ENCODE measurements at regions not wholly inside any gene's neighbourhood (a gene's known extent, or its start where the extent isn't known, plus 50 kb on each side); places are given as distances from the start of the nearest gene placed in this dataset.

- WGBS, 2 experiments (ENCODE audit: insufficient coverage in 1 of 2, insufficient read length in 1 of 2), result 97 to 100% methylated on average over 1 to 2 of the region's 2 CpGs
Observed at GRCh38 chr4:107213880-107214279, 177.8 kb upstream of the DKK2 start.

GRCh38 chr4:107213410-107213809 lies 177.3 kb upstream of the DKK2 start:
- Mint-ChIP-seq H3K4me3 (no peak overlapping the region), H3K9me3 (no peaks in the 10 kb centered on the region), H3K36me3 (ENCODE audit: low read depth) (no peaks in the 10 kb centered on the region), H3K27me3 (ENCODE audit: insufficient read depth) (no peaks in the 10 kb centered on the region), H3K4me1 (peaks cover 3% of the 10 kb centered on the region), H3K27ac (no peak overlapping the region)
- DNase-seq, result no peak
- Histone ChIP-seq H3K9ac (ENCODE audit: extremely low read depth, low read length, poor library complexity, severe bottlenecking) (no peak overlapping the region), H3K9me3 (ENCODE audit: control insufficient read depth, low read length) (no peaks in the 10 kb centered on the region), H3K4me1 (ENCODE audit: control insufficient read depth, insufficient read depth, low read length) (no peaks in the 10 kb centered on the region), H3K4me3 (ENCODE audit: low read length) (no peak overlapping the region), H3K36me3 (ENCODE audit: control insufficient read depth, insufficient read depth, low read length) (no peaks in the 10 kb centered on the region), H3K27me3 (ENCODE audit: control insufficient read depth, insufficient read depth, low read length, poor library complexity, severe bottlenecking) (no peaks in the 10 kb centered on the region), H3K27ac (ENCODE audit: low read depth, low read length) (no peak overlapping the region)
- TF ChIP-seq CTCF (conservative IDR thresholded peaks at IDR 0.05), result no peak
- 95 to 100% methylated on average over 3 of the region's 3 CpGs for WGBS, 2 experiments (ENCODE audit: insufficient coverage in 1 of 2, insufficient read length in 1 of 2)

More at GRCh38 chr4:107213880-107214279, 177.8 kb upstream of the DKK2 start:
- Histone ChIP-seq H3K36me3 (ENCODE audit: control insufficient read depth, insufficient read depth, low read length) (no peaks in the 10 kb centered on the region), H3K4me1 (ENCODE audit: control insufficient read depth, insufficient read depth, low read length) (no peaks in the 10 kb centered on the region), H3K27ac (ENCODE audit: low read depth, low read length) (no peak overlapping the region), H3K27me3 (ENCODE audit: control insufficient read depth, insufficient read depth, low read length, poor library complexity, severe bottlenecking) (no peaks in the 10 kb centered on the region), H3K9me3 (ENCODE audit: control insufficient read depth, low read length) (no peaks in the 10 kb centered on the region), H3K4me3 (ENCODE audit: low read length) (no peak overlapping the region), H3K9ac (ENCODE audit: extremely low read depth, low read length, poor library complexity, severe bottlenecking) (no peak overlapping the region)
- TF ChIP-seq CTCF (conservative IDR thresholded peaks at IDR 0.05), result no peak
- no peaks in the 10 kb centered on the region for H3K36me3 Mint-ChIP-seq (ENCODE audit: low read depth)
- H3K4me1 Mint-ChIP-seq, result peaks cover 3% of the 10 kb centered on the region
- H3K27ac Mint-ChIP-seq, result no peak overlapping the region
- DNase-seq, result no peak
- H3K27me3 Mint-ChIP-seq (ENCODE audit: insufficient read depth), result no peaks in the 10 kb centered on the region
- H3K4me3 Mint-ChIP-seq, result no peak overlapping the region
- H3K9me3 Mint-ChIP-seq, result no peaks in the 10 kb centered on the region

- no peaks in the 10 kb centered on the region for H3K36me3 Mint-ChIP-seq (ENCODE audit: low read depth)
- Histone ChIP-seq H3K27me3 (ENCODE audit: control insufficient read depth, insufficient read depth, low read length, poor library complexity, severe bottlenecking) (no peaks in the 10 kb centered on the region), H3K27ac (ENCODE audit: low read depth, low read length) (no peak overlapping the region), H3K4me3 (ENCODE audit: low read length) (no peak overlapping the region), H3K36me3 (ENCODE audit: control insufficient read depth, insufficient read depth, low read length) (no peaks in the 10 kb centered on the region), H3K9ac (ENCODE audit: extremely low read depth, low read length, poor library complexity, severe bottlenecking) (no peak overlapping the region), H3K4me1 (ENCODE audit: control insufficient read depth, insufficient read depth, low read length) (no peaks in the 10 kb centered on the region), H3K9me3 (ENCODE audit: control insufficient read depth, low read length) (no peaks in the 10 kb centered on the region)
- H3K27ac Mint-ChIP-seq, result no peak overlapping the region
- DNase-seq, result no peak
- peaks cover 3% of the 10 kb centered on the region for H3K4me1 Mint-ChIP-seq
- TF ChIP-seq CTCF (conservative IDR thresholded peaks at IDR 0.05), result no peak
- H3K4me3 Mint-ChIP-seq, result no peak overlapping the region
- H3K27me3 Mint-ChIP-seq (ENCODE audit: insufficient read depth), result no peaks in the 10 kb centered on the region
- WGBS, 2 experiments (ENCODE audit: insufficient coverage in 1 of 2, insufficient read length in 1 of 2), result 91 to 100% methylated on average over 1 to 2 of the region's 2 CpGs
- H3K9me3 Mint-ChIP-seq, result no peaks in the 10 kb centered on the region
Observed at GRCh38 chr4:107212565-107212964, 176.5 kb upstream of the DKK2 start.

Data from endodermal cell (in vitro differentiated cells).